Lung microvascular endothelial cell (primary cell): ENCODE measurements at regions not wholly inside any gene's neighbourhood (a gene's known extent, or its start where the extent isn't known, plus 50 kb on each side); places are given as distances from the start of the nearest gene placed in this dataset.

ENCODE experiments used
- DNase-seq, 2 donors: peaks; one replicate each; pipeline versions ENCODE4 v3.0.0 to v3.0.0-alpha.2; 2010; ENCODE audit warnings: low read depth in 2 of 2

- peak in 1 of 2 donors; percentile 6 for DNase-seq
Observed at GRCh38 chr13:50071379-50071778, 56.1 kb downstream of the KCNRG start.

- no peak for DNase-seq
Observed at GRCh38 chr13:50072676-50073075, 57.4 kb downstream of the KCNRG start.

- DNase-seq, result no peak
Observed at GRCh38 chr13:50073340-50073739, 58.1 kb downstream of the KCNRG start.

GRCh38 chr13:50074843-50075242 is 59.6 kb downstream of the KCNRG start:
- no peak for DNase-seq

GRCh38 chr13:50075619-50076097 is 60.4 kb downstream of the KCNRG start:
- DNase-seq, result peak; percentile 42 to 43

GRCh38 chr13:50077431-50077830 is 62.2 kb downstream of the KCNRG start:
- no peak for DNase-seq

GRCh38 chr13:50078231-50078894 is 63.1 kb downstream of the KCNRG start:
- DNase-seq, result peak in 1 of 2 donors; percentile 8

GRCh38 chr13:50078895-50079654 is 63.8 kb downstream of the KCNRG start:
- peak in 1 of 2 donors; percentile 14 for DNase-seq

GRCh38 chr13:50079655-50080202 is 64.5 kb downstream of the KCNRG start:
- DNase-seq, result no peak

GRCh38 chr13:50080203-50080910 is 65.1 kb downstream of the KCNRG start:
- DNase-seq, result peak; percentile 55 to 60

GRCh38 chr13:50080911-50081678 is 65.9 kb downstream of the KCNRG start:
- DNase-seq, result peak; percentile 48 to 60

GRCh38 chr13:50081679-50082425 is 66.6 kb downstream of the KCNRG start:
- peak; percentile 99 for DNase-seq

- DNase-seq, result peak; percentile 68 to 72
Observed at GRCh38 chr13:50082426-50083281, 67.4 kb downstream of the KCNRG start.

GRCh38 chr13:50085063-50085462 is 69.8 kb downstream of the KCNRG start:
- peak; percentile 54 to 68 for DNase-seq

- no peak for DNase-seq
Observed at GRCh38 chr13:50089633-50090032, 74.4 kb downstream of the KCNRG start.

- no peak for DNase-seq
Observed at GRCh38 chr13:50090211-50090610, 75.0 kb downstream of the KCNRG start.

GRCh38 chr13:50094615-50095293 is 79.5 kb downstream of the KCNRG start:
- DNase-seq, result no peak

GRCh38 chr13:50098693-50099092 is 83.4 kb downstream of the KCNRG start:
- no peak for DNase-seq

- DNase-seq, result no peak
Observed at GRCh38 chr13:50099473-50099872, 84.2 kb downstream of the KCNRG start.
